H1 (cell line): ENCODE measurements at regions not wholly inside any gene's neighbourhood (a gene's known extent, or its start where the extent isn't known, plus 50 kb on each side); places are given as distances from the start of the nearest gene placed in this dataset.

Experiments used
- CHD2 ChIP-seq: IDR thresholded peaks from 2 replicates; pipeline ENCODE4 v1.6.1; 2012; ENCODE audit warnings: low read length, improper control_type of control experiment
- EZH2 ChIP-seq: fragments of 200-600 bp; sonication (generic); IDR thresholded peaks from 2 replicates; pipeline ENCODE4 v1.7.1; 2012; ENCODE audit warnings: low read depth, mild to moderate bottlenecking, moderate library complexity, low read length, inconsistent platforms; ENCODE audit not compliant: severe bottlenecking
- POLR2A ChIP-seq, 2 experiments: IDR thresholded peaks; 1 replicate in 1 of 2; 2 replicates in 1 of 2; pipeline ENCODE4 v1.6.1; 2011; ENCODE audit warnings: low read depth in 2 of 2, low read length in 2 of 2, mild to moderate bottlenecking in 2 of 2; ENCODE audit errors: control extremely low read depth in 1 of 2
- RXRA ChIP-seq: IDR thresholded peaks from 2 replicates; pipeline ENCODE4 v1.6.1; 2011; ENCODE audit warnings: low read depth, mild to moderate bottlenecking, low read length, moderate library complexity; ENCODE audit not compliant: insufficient read depth
- SIN3A ChIP-seq, 2 experiments: IDR thresholded peaks in 1 of 2; conservative IDR thresholded peaks in 1 of 2; 2 replicates each; pipeline ENCODE4 v1.6.1; 2011 to 2012; ENCODE audit warnings: low read length in 2 of 2, improper control_type of control experiment in 1 of 2, low read depth in 1 of 2, mild to moderate bottlenecking in 1 of 2
- SP2 ChIP-seq: IDR thresholded peaks from 2 replicates; pipeline ENCODE4 v1.6.1; 2012; ENCODE audit warnings: mild to moderate bottlenecking, low read length, inconsistent platforms
- YY1 ChIP-seq: IDR thresholded peaks from 2 replicates; pipeline ENCODE4 v1.6.1; 2011; ENCODE audit warnings: low read depth, mild to moderate bottlenecking, low read length
- ZNF274 ChIP-seq: IDR thresholded peaks from 2 replicates; pipeline ENCODE4 v1.7.0; 2012; ENCODE audit warnings: low read length, borderline replicate concordance; ENCODE audit errors: extremely low read depth
- TF ChIP-seq, protein P1 (sequence below), 3 experiments: IDR thresholded peaks; 1 replicate in 2 of 3; 2 replicates in 1 of 3; pipeline versions ENCODE4 v1.5.1 to v1.6.1; 2011; ENCODE audit warnings: low read length in 3 of 3, mild to moderate bottlenecking in 3 of 3, inconsistent platforms in 2 of 3, low read depth in 1 of 3, moderate library complexity in 1 of 3; ENCODE audit not compliant: insufficient read depth in 1 of 3; ENCODE audit errors: control extremely low read depth in 1 of 3

DNA sequence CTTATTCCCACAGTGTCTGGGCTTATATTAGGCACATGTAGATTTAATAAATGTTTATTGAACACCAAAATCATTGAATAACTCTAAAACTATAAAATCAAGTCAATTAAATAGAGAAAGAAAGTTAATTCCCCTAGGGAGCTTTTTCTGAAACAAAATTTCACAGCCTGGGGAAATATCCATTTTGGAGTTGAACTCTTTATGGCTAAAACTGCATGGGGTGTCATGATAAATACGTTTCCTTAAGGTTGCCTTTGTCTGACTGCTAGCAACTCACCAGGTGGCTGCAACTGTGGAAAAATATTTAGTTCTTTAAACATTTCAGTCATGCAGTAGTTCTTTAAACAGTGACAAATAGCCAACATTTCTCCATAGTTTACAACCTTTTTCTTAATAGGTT lies 496.1 kb downstream of the LRRIQ3 start:
- TF ChIP-seq, protein P1, sequence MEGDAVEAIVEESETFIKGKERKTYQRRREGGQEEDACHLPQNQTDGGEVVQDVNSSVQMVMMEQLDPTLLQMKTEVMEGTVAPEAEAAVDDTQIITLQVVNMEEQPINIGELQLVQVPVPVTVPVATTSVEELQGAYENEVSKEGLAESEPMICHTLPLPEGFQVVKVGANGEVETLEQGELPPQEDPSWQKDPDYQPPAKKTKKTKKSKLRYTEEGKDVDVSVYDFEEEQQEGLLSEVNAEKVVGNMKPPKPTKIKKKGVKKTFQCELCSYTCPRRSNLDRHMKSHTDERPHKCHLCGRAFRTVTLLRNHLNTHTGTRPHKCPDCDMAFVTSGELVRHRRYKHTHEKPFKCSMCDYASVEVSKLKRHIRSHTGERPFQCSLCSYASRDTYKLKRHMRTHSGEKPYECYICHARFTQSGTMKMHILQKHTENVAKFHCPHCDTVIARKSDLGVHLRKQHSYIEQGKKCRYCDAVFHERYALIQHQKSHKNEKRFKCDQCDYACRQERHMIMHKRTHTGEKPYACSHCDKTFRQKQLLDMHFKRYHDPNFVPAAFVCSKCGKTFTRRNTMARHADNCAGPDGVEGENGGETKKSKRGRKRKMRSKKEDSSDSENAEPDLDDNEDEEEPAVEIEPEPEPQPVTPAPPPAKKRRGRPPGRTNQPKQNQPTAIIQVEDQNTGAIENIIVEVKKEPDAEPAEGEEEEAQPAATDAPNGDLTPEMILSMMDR (IDR thresholded peaks at IDR 0.05; ENCODE audit: control extremely low read depth in 1 of 3, insufficient read depth in 1 of 3, low read depth in 1 of 3, low read length in 3 of 3) = no peak
- TF ChIP-seq EZH2 = no peak
- no peak for TF ChIP-seq POLR2A (IDR thresholded peaks at IDR 0.05; ENCODE audit: control extremely low read depth in 1 of 2, low read depth in 2 of 2, low read length in 2 of 2)
- TF ChIP-seq CHD2 = no peak
- no peak for TF ChIP-seq SP2
- TF ChIP-seq RXRA = no peak
- TF ChIP-seq SIN3A (conservative IDR thresholded peaks at IDR 0.05 in 1 of 2, IDR thresholded peaks at IDR 0.05 in 1 of 2; ENCODE audit: low read depth in 1 of 2, low read length in 2 of 2) = no peak
- TF ChIP-seq ZNF274 = no peak
- TF ChIP-seq YY1 = no peak
